ENCODE measurements at regions not wholly inside any gene's neighbourhood (a gene's known extent, or its start where the extent isn't known, plus 50 kb on each side); places are given as distances from the start of the nearest gene placed in this dataset.

DNA sequence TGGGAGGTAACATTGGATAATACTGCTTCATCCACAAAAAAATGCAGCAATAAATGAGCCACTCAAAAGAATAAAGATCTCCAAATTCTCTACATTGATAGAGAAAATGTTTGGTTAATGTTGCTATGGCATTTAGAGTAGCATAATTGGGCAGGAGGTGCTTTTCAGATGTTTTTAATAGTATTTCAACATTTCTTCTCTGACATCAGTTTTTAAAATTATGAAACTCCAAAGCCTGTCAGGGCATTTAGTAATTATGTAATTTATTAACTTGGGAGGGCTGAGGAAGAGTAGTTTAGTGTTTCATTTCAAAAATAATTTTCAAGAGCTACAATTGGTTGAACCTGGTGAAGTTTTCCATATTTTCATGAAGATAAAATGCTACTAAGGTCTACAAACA lies 211.3 kb upstream of the INTU start:
- no peaks in the 10 kb centered on the region for H3K4me1 ChIP-seq (ENCODE audit: control insufficient read depth in 2 of 2, insufficient read depth in 2 of 2, low read length in 2 of 2)
- Mint-ChIP-seq H3K9me3 (ENCODE audit: insufficient read depth) (no peaks in the 10 kb centered on the region), H3K4me3 (no peak overlapping the region), H3K27ac (no peak overlapping the region), H3K27me3 (no peaks in the 10 kb centered on the region), H3K4me1 (no peaks in the 10 kb centered on the region)
- H4K20me1 ChIP-seq (ENCODE audit: control insufficient read depth, insufficient read depth, low read length, poor library complexity, severe bottlenecking), result no peaks in the 10 kb centered on the region
- no peak overlapping the region for H2AFZ ChIP-seq (ENCODE audit: insufficient read depth, low read depth, low read length, poor library complexity, severe bottlenecking)
- no peak overlapping the region for H3K4me2 ChIP-seq (replicated peaks; ENCODE audit: low read depth, low read length, poor library complexity, severe bottlenecking)
- H3K9ac ChIP-seq (ENCODE audit: low read length), result no peak overlapping the region
- no peak for TF ChIP-seq EZH2 (IDR thresholded peaks at IDR 0.05; ENCODE audit: borderline replicate concordance, insufficient read depth, low read depth, low read length, poor library complexity, severe bottlenecking)
- TF ChIP-seq, protein P1, sequence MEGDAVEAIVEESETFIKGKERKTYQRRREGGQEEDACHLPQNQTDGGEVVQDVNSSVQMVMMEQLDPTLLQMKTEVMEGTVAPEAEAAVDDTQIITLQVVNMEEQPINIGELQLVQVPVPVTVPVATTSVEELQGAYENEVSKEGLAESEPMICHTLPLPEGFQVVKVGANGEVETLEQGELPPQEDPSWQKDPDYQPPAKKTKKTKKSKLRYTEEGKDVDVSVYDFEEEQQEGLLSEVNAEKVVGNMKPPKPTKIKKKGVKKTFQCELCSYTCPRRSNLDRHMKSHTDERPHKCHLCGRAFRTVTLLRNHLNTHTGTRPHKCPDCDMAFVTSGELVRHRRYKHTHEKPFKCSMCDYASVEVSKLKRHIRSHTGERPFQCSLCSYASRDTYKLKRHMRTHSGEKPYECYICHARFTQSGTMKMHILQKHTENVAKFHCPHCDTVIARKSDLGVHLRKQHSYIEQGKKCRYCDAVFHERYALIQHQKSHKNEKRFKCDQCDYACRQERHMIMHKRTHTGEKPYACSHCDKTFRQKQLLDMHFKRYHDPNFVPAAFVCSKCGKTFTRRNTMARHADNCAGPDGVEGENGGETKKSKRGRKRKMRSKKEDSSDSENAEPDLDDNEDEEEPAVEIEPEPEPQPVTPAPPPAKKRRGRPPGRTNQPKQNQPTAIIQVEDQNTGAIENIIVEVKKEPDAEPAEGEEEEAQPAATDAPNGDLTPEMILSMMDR (IDR thresholded peaks at IDR 0.05), result no peak
- H3K4me3 ChIP-seq (ENCODE audit: control extremely low read depth in 1 of 5, extremely low read depth in 1 of 5, insufficient read depth in 1 of 5, low read depth in 2 of 5, low read length in 4 of 5), result no peak overlapping the region
- H3K27me3 ChIP-seq (replicated peaks in 1 of 4; ENCODE audit: control extremely low read depth in 1 of 4, control insufficient read depth in 3 of 4, insufficient read depth in 4 of 4, low read length in 3 of 4), result no peaks in the 10 kb centered on the region
- intact Hi-C loops (cut with micrococcal nuclease), result no loop called here
- DNase-seq (no peak), ATAC-seq (ENCODE audit: low read depth) (no peak)
- peaks cover 0 to 10% (median 0%) of the 10 kb centered on the region in 3 donors for H3K9me3 ChIP-seq (ENCODE audit: control extremely low read depth in 1 of 3, control insufficient read depth in 2 of 3, insufficient read depth in 1 of 3, low read length in 2 of 3)
- no peaks in the 10 kb centered on the region for H3K36me3 ChIP-seq (replicated peaks in 1 of 2; ENCODE audit: control extremely low read depth in 1 of 2, control insufficient read depth in 1 of 2, extremely low read depth in 1 of 2, insufficient read depth in 2 of 2, low read length in 1 of 2)
- CTCF ChIA-PET, result no interaction called here
- H3K79me2 ChIP-seq (ENCODE audit: control insufficient read depth, insufficient read depth, low read length), result no peaks in the 10 kb centered on the region
- no peak overlapping the region for H3K27ac ChIP-seq (ENCODE audit: low read length in 2 of 2)
- POLR2A ChIA-PET, result no interaction called here

DNA sequence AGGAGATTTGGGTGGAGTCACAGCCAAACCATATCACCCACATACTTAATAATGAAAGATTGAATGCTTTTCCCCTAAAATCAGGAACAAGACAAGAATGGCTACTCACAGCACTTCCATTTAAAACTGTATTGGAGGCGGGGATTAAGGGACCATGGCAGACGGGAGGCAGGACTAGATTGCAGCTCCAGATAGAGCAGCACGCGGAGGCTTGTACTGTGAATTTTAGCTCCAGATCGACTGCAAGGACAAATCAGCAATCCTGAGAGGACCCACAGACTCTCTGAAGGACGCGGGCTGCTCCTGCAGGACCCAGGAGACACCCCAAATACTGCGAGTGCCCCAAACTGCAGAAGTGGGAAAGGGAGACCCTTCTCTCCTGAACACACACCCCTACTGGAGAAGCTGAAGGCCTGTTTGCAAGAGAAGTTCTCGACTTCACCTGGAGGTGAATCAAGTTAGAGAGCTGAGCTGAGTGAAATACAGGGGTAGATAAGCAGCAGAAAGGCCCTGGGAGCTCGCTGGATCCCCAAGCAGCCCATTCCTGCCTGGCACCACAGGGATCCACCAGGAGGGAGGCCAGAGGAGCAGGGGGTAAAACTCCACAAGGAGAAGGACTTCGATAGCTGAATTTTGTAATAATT lies 207.4 kb upstream of the INTU start:
- TF ChIP-seq, protein P1 (IDR thresholded peaks at IDR 0.05), result no peak
- TF ChIP-seq EZH2 (IDR thresholded peaks at IDR 0.05; ENCODE audit: borderline replicate concordance, insufficient read depth, low read depth, low read length, poor library complexity, severe bottlenecking), result no peak
- CTCF ChIA-PET, result no interaction called here
- H3K4me3 ChIP-seq (ENCODE audit: control extremely low read depth in 1 of 5, extremely low read depth in 1 of 5, insufficient read depth in 1 of 5, low read depth in 2 of 5, low read length in 4 of 5), result no peak overlapping the region
- no peak overlapping the region for H2AFZ ChIP-seq (ENCODE audit: insufficient read depth, low read depth, low read length, poor library complexity, severe bottlenecking)
- Mint-ChIP-seq H3K4me3 (no peak overlapping the region), H3K27me3 (no peaks in the 10 kb centered on the region), H3K27ac (no peak overlapping the region), H3K9me3 (ENCODE audit: insufficient read depth) (no peaks in the 10 kb centered on the region), H3K4me1 (no peaks in the 10 kb centered on the region)
- H3K79me2 ChIP-seq (ENCODE audit: control insufficient read depth, insufficient read depth, low read length), result no peaks in the 10 kb centered on the region
- POLR2A ChIA-PET, result no interaction called here
- DNase-seq (no peak), ATAC-seq (ENCODE audit: low read depth) (no peak)
- no peak overlapping the region for H3K27ac ChIP-seq (ENCODE audit: low read length in 2 of 2)
- H3K9me3 ChIP-seq (ENCODE audit: control extremely low read depth in 1 of 3, control insufficient read depth in 2 of 3, insufficient read depth in 1 of 3, low read length in 2 of 3), result peaks cover 0 to 10% (median 0%) of the 10 kb centered on the region in 3 donors
- no peaks in the 10 kb centered on the region for H3K4me1 ChIP-seq (ENCODE audit: control insufficient read depth in 2 of 2, insufficient read depth in 2 of 2, low read length in 2 of 2)
- H3K36me3 ChIP-seq (replicated peaks in 1 of 2; ENCODE audit: control extremely low read depth in 1 of 2, control insufficient read depth in 1 of 2, extremely low read depth in 1 of 2, insufficient read depth in 2 of 2, low read length in 1 of 2), result no peaks in the 10 kb centered on the region
- no peaks in the 10 kb centered on the region for H3K27me3 ChIP-seq (replicated peaks in 1 of 4; ENCODE audit: control extremely low read depth in 1 of 4, control insufficient read depth in 3 of 4, insufficient read depth in 4 of 4, low read length in 3 of 4)
- no peak overlapping the region for H3K9ac ChIP-seq (ENCODE audit: low read length)
- H4K20me1 ChIP-seq (ENCODE audit: control insufficient read depth, insufficient read depth, low read length, poor library complexity, severe bottlenecking), result no peaks in the 10 kb centered on the region
- intact Hi-C loops (cut with micrococcal nuclease), result no loop called here
- WGBS (ENCODE audit: insufficient coverage), result 89% methylated on average over 6 of the region's 11 CpGs
- no peak overlapping the region for H3K4me2 ChIP-seq (replicated peaks; ENCODE audit: low read depth, low read length, poor library complexity, severe bottlenecking)

Measured in B cell (primary cell).